ENCODE measurements at regions not wholly inside any gene's neighbourhood (a gene's known extent, or its start where the extent isn't known, plus 50 kb on each side); places are given as distances from the start of the nearest gene placed in this dataset.

GRCh38 chr10:8424555-8425211 is 370.2 kb downstream of the GATA3 start:
- no peak overlapping the region for H3K9ac ChIP-seq (ENCODE audit: low read length)
- H3K4me2 ChIP-seq (ENCODE audit: low read length): no peak overlapping the region
- H4K20me1 ChIP-seq (ENCODE audit: insufficient read depth): no peaks in the 10 kb centered on the region
- H3K79me2 ChIP-seq (ENCODE audit: insufficient read depth, low read length): no peaks in the 10 kb centered on the region
- POLR2A ChIA-PET: no interaction called here
- H3K9me3 ChIP-seq (ENCODE audit: control insufficient read depth in 1 of 2, insufficient read depth in 1 of 2, low read depth in 1 of 2, low read length in 2 of 2): no peaks in the 10 kb centered on the region
- ATAC-seq: no peak
- BruUV-seq (replicated peaks): no TSS peak
- H3K27ac ChIP-seq (ENCODE audit: low read depth, low read length): no peak overlapping the region
- no peaks in the 10 kb centered on the region for H3K9me2 ChIP-seq (ENCODE audit: insufficient read depth)
- RAD21 ChIA-PET (ENCODE audit: low non-redundant PET in 1 of 2, low total read pairs in 2 of 2, uncharacterized antibody in 2 of 2, unreplicated experiment in 2 of 2): no interaction called here
- H3K4me1 ChIP-seq (ENCODE audit: control insufficient read depth in 1 of 2, insufficient read depth in 2 of 2, low read length in 2 of 2): no peaks in the 10 kb centered on the region
- intact Hi-C loops (cut with micrococcal nuclease): no loop called here
- no peak for DNase-seq (ENCODE audit: low read depth, low spot score)
- H3K4me3 ChIP-seq (replicated peaks in 1 of 2; ENCODE audit: low read depth in 1 of 2, low read length in 2 of 2): no peak overlapping the region
- CTCF ChIA-PET: no interaction called here
- no peaks in the 10 kb centered on the region for H3K36me3 ChIP-seq (ENCODE audit: control insufficient read depth in 1 of 2, insufficient read depth in 2 of 2, low read length in 2 of 2)
- H3K27me3 ChIP-seq (ENCODE audit: insufficient read depth, low read length): no peaks in the 10 kb centered on the region
- no peak overlapping the region for H2AFZ ChIP-seq (ENCODE audit: low read depth, low read length, poor library complexity, severe bottlenecking)
- TF ChIP-seq POLR2A (IDR thresholded peaks at IDR 0.05; ENCODE audit: borderline replicate concordance, extremely low read depth, insufficient read depth, insufficient read length): no peak
- no peak for TF ChIP-seq POLR2AphosphoS5 (IDR thresholded peaks at IDR 0.05; ENCODE audit: low read depth, low read length)
- TF ChIP-seq MAX (IDR thresholded peaks at IDR 0.05): no peak
- no peak for TF ChIP-seq SRF (IDR thresholded peaks at IDR 0.05; ENCODE audit: low read depth)
- TF ChIP-seq EZH2phosphoT487 (IDR thresholded peaks at IDR 0.05; ENCODE audit: borderline replicate concordance): no peak
- no peak for TF ChIP-seq EZH2 (IDR thresholded peaks at IDR 0.05)
- no peak for TF ChIP-seq ELF1 (IDR thresholded peaks at IDR 0.05; ENCODE audit: borderline replicate concordance, low read depth)
- TF ChIP-seq SIN3A (IDR thresholded peaks at IDR 0.05; ENCODE audit: low read depth): no peak

GRCh38 chr10:8428654-8429053 is 374.2 kb downstream of the GATA3 start:
- H2AFZ ChIP-seq (ENCODE audit: low read depth, low read length, poor library complexity, severe bottlenecking): no peak overlapping the region
- no peak for TF ChIP-seq POLR2A (IDR thresholded peaks at IDR 0.05; ENCODE audit: borderline replicate concordance, extremely low read depth, insufficient read depth, insufficient read length)
- no peak for TF ChIP-seq JUND (IDR thresholded peaks at IDR 0.05)
- TF ChIP-seq ELF1 (IDR thresholded peaks at IDR 0.05; ENCODE audit: borderline replicate concordance, low read depth): no peak
- TF ChIP-seq TCF7L2 (IDR thresholded peaks at IDR 0.05; ENCODE audit: borderline replicate concordance, extremely low read depth, insufficient read depth, insufficient read length): no peak
- TF ChIP-seq MAX (IDR thresholded peaks at IDR 0.05): no peak
- ChIA-PET CTCF (no interaction called here), RAD21 (ENCODE audit: low non-redundant PET in 1 of 2, low total read pairs in 2 of 2, uncharacterized antibody in 2 of 2, unreplicated experiment in 2 of 2) (interaction anchor here in 1 of 2 experiments (0.6 kb wide), 1 partner anchor 556 kb away, joined by 3 read pairs; no protein-coding TSS in a partner anchor), POLR2A (no interaction called here)
- no TSS peak for BruUV-seq (replicated peaks)
- no peaks in the 10 kb centered on the region for H3K9me2 ChIP-seq (ENCODE audit: insufficient read depth)
- no peaks in the 10 kb centered on the region for H3K36me3 ChIP-seq (ENCODE audit: control insufficient read depth in 1 of 2, insufficient read depth in 2 of 2, low read length in 2 of 2)
- H3K4me2 ChIP-seq (ENCODE audit: low read length): no peak overlapping the region
- no peak for DNase-seq (ENCODE audit: low read depth, low spot score)
- H4K20me1 ChIP-seq (ENCODE audit: insufficient read depth): no peaks in the 10 kb centered on the region
- no peaks in the 10 kb centered on the region for H3K79me2 ChIP-seq (ENCODE audit: insufficient read depth, low read length)
- no peak overlapping the region for H3K9ac ChIP-seq (ENCODE audit: low read length)
- H3K27me3 ChIP-seq (ENCODE audit: insufficient read depth, low read length): no peaks in the 10 kb centered on the region
- no peak for ATAC-seq
- no peak overlapping the region for H3K27ac ChIP-seq (ENCODE audit: low read depth, low read length)
- no peaks in the 10 kb centered on the region for H3K4me1 ChIP-seq (ENCODE audit: control insufficient read depth in 1 of 2, insufficient read depth in 2 of 2, low read length in 2 of 2)
- no peaks in the 10 kb centered on the region for H3K9me3 ChIP-seq (ENCODE audit: control insufficient read depth in 1 of 2, insufficient read depth in 1 of 2, low read depth in 1 of 2, low read length in 2 of 2)
- H3K4me3 ChIP-seq (replicated peaks in 1 of 2; ENCODE audit: low read depth in 1 of 2, low read length in 2 of 2): no peak overlapping the region
- intact Hi-C loops (cut with micrococcal nuclease): no loop called here

All from HCT116 (cell line).